ENCODE measurements at regions not wholly inside any gene's neighbourhood (a gene's known extent, or its start where the extent isn't known, plus 50 kb on each side); places are given as distances from the start of the nearest gene placed in this dataset.

- no peak for DNase-seq (ENCODE audit: low read depth)
These were observed 251.1 kb downstream of the DAD1 start for GRCh38 chr14:22337938-22338337.

- DNase-seq (ENCODE audit: low read depth): no peak
These were observed 251.5 kb downstream of the DAD1 start for GRCh38 chr14:22337521-22337920.

GRCh38 chr14:22336031-22336430, 253.0 kb downstream of the DAD1 start:
- no peak for DNase-seq (ENCODE audit: low read depth)

- no peak for DNase-seq (ENCODE audit: low read depth)
These were observed 254.4 kb downstream of the DAD1 start for GRCh38 chr14:22334627-22335026.

GRCh38 chr14:22334275-22334577, 254.8 kb downstream of the DAD1 start:
- no peak for DNase-seq (ENCODE audit: low read depth)

- DNase-seq (ENCODE audit: low read depth): no peak
These were observed 255.4 kb downstream of the DAD1 start for GRCh38 chr14:22333422-22334274.

- no peak for DNase-seq (ENCODE audit: low read depth)
These were observed 256.2 kb downstream of the DAD1 start for GRCh38 chr14:22332686-22333421.

GRCh38 chr14:22329371-22329770, 259.7 kb downstream of the DAD1 start:
- no peak for DNase-seq (ENCODE audit: low read depth)

- no peak for DNase-seq (ENCODE audit: low read depth)
These were observed 263.2 kb downstream of the DAD1 start for GRCh38 chr14:22325676-22326400.

- DNase-seq (ENCODE audit: low read depth): no peak
These were observed 268.7 kb downstream of the DAD1 start for GRCh38 chr14:22320362-22320750.

- no peak for DNase-seq (ENCODE audit: low read depth)
These were observed 269.3 kb downstream of the DAD1 start for GRCh38 chr14:22319526-22320361.

- no peak for DNase-seq (ENCODE audit: low read depth)
These were observed 270.1 kb downstream of the DAD1 start for GRCh38 chr14:22318951-22319350.

GRCh38 chr14:22316473-22316872, 272.6 kb downstream of the DAD1 start:
- no peak for DNase-seq (ENCODE audit: low read depth)

- no peak for DNase-seq (ENCODE audit: low read depth)
These were observed 273.7 kb downstream of the DAD1 start for GRCh38 chr14:22315336-22315735.

- DNase-seq (ENCODE audit: low read depth): no peak
These were observed 274.7 kb downstream of the DAD1 start for GRCh38 chr14:22314183-22314820.

GRCh38 chr14:22313172-22313801, 275.7 kb downstream of the DAD1 start:
- no peak for DNase-seq (ENCODE audit: low read depth)

GRCh38 chr14:22311636-22312035, 277.4 kb downstream of the DAD1 start:
- no peak for DNase-seq (ENCODE audit: low read depth)

GRCh38 chr14:22305607-22306006, 283.4 kb downstream of the DAD1 start:
- DNase-seq (ENCODE audit: low read depth): no peak

- no peak for DNase-seq (ENCODE audit: low read depth)
These were observed 284.7 kb downstream of the DAD1 start for GRCh38 chr14:22304326-22304725.

- no peak for DNase-seq (ENCODE audit: low read depth)
These were observed 285.3 kb downstream of the DAD1 start for GRCh38 chr14:22303589-22304195.

- DNase-seq (ENCODE audit: low read depth): no peak
These were observed 288.4 kb downstream of the DAD1 start for GRCh38 chr14:22300646-22301045.

All from stimulated activated CD8-positive, alpha-beta memory T cell treated with anti-CD3 and anti-CD28 coated beads, Interleukin-12 subunit alpha, Interleukin-12 subunit beta, amount 100 ng/mL, for 4 hours (primary cell).